NB4 (cell line): ENCODE measurements at regions not wholly inside any gene's neighbourhood (a gene's known extent, or its start where the extent isn't known, plus 50 kb on each side); places are given as distances from the start of the nearest gene placed in this dataset.

ENCODE experiments used
- CTCF ChIP-seq: IDR thresholded peaks from one replicate; pipeline ENCODE4 v1.5.1; 2012; ENCODE audit warnings: low read depth, low read length
- MAX ChIP-seq: IDR thresholded peaks from 2 replicates; pipeline ENCODE4 v1.6.1; 2011; ENCODE audit warnings: low read depth, low read length
- MYC ChIP-seq: IDR thresholded peaks from 2 replicates; pipeline ENCODE4 v1.6.1; 2011; ENCODE audit warnings: low read depth, low read length
- POLR2A ChIP-seq: IDR thresholded peaks from 2 replicates; pipeline ENCODE4 v1.6.1; 2011; ENCODE audit warnings: mild to moderate bottlenecking; ENCODE audit not compliant: insufficient read length; ENCODE audit errors: extremely low read depth

- TF ChIP-seq CTCF (no peak), MYC (no peak), POLR2A (no peak), MAX (no peak)
These were observed 99.2 kb upstream of the KCNJ16 start for GRCh38 chr17:69975808-69976207.
